Tibial nerve (tissue), 4 donors: ENCODE measurements at regions not wholly inside any gene's neighbourhood (a gene's known extent, or its start where the extent isn't known, plus 50 kb on each side); places are given as distances from the start of the nearest gene placed in this dataset.

Experiments used
- DNase-seq, 2 donors: peaks; one replicate each; pipeline ENCODE4 v3.0.0-alpha.2; 2019; ENCODE audit warnings: low spot score in 2 of 2
- H3K27ac ChIP-seq, 4 donors: fragments of 200-600 bp; sonication (generic) in 3 of 4; one replicate each; pipeline ENCODE4 v1.5.1; 2017 to 2019; ENCODE audit warnings: mild to moderate bottlenecking in 1 of 4
- H3K27me3 ChIP-seq, 2 donors: fragments of 200-600 bp; sonication (generic) in 1 of 2; one replicate each; pipeline versions ENCODE4 v1.5.1 to v1.6.0; 2017 to 2019
- H3K36me3 ChIP-seq, 3 donors: fragments of 200-600 bp; sonication (generic); one replicate each; pipeline ENCODE4 v1.5.1; 2018 to 2019
- H3K4me1 ChIP-seq, 4 donors: fragments of 200-600 bp; sonication (generic) in 3 of 4; one replicate each; pipeline ENCODE4 v1.5.1; 2017 to 2019
- H3K4me3 ChIP-seq, 4 donors: fragments of 200-600 bp; sonication (generic) in 3 of 4; one replicate each; pipeline ENCODE4 v1.5.1; 2017 to 2019; ENCODE audit warnings: mild to moderate bottlenecking in 1 of 4, moderate library complexity in 1 of 4
- H3K9me3 ChIP-seq, 4 donors: fragments of 200-600 bp; sonication (generic) in 3 of 4; one replicate each; pipeline ENCODE4 v1.5.1; 2017 to 2019
- EP300 ChIP-seq, 2 donors: sonication (generic); formaldehyde crosslinking; IDR thresholded peaks; one replicate each; pipeline ENCODE4 v1.6.1; 2017; ENCODE audit warnings: antibody characterized with exemption in 2 of 2, mild to moderate bottlenecking in 1 of 2
- POLR2A ChIP-seq, 2 donors: fragments of 450-650 bp; IDR thresholded peaks; one replicate each; pipeline ENCODE4 v1.6.1; 2017; ENCODE audit warnings: antibody characterized with exemption in 2 of 2, mild to moderate bottlenecking in 2 of 2, moderate library complexity in 2 of 2
- WGBS, 2 donors: methylation state at CpG; one replicate each; pipeline ENCODE4 v1.1.5; 2018; 5-methylcytosine and 5-hydroxymethylcytosine counted together
- TF ChIP-seq, protein P1 (sequence below), 5 experiments: fragments of 200-600 bp in 3 of 5; fragments of 450-650 bp in 2 of 5; sonication (generic) in 3 of 5; IDR thresholded peaks; one replicate each; pipeline ENCODE4 v1.5.1; 2016 to 2019; ENCODE audit warnings: antibody characterized with exemption in 5 of 5, mild to moderate bottlenecking in 3 of 5, moderate library complexity in 2 of 5

DNA sequence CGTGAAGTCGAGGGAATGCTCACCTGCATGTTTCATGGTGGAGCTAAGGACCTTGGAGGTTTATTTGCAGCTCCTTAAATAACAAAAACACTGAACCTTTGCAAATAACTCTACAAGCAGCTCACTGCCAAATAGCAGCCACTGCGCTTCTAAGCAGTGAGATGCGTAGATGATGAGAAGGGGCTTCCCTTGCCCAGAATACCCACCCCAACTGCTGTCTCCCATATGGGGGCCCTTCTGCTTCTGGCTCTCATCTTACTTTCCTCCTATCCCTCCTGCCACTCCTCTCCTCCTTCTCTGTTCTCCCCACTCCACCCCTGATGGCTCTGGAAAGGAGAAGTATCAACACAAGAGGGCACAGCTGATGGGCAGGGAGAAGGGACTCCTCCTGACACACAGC is 193.3 kb upstream of the SSTR4 start:
- 88 to 93% methylated on average over 4 of the region's 4 CpGs for WGBS, 2 donors
- DNase-seq: no peak

DNA sequence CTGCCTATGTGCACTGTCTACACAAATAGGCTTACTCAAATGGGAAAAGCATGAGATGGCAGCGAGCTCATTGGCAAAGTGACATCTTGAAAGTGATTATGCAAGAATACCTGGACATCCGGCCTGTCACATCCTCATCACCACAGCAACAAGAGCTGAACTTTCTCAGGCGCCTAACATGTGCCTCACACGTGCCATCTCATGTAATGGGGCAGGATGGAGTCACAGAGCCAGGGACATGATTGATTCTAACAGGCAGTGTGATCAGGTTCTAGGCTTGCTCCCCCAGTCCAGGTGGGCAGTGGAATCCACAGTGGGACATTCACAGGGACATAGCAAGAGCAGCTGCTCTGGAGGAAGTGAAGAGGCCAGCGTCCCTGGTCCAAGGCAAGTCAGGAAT is 192.3 kb upstream of the SSTR4 start:
- no peaks in the 10 kb centered on the region for H3K27me3 ChIP-seq
- H3K4me1 ChIP-seq: no peaks in the 10 kb centered on the region
- WGBS, 2 donors: 86 to 94% methylated on average over 5 of the region's 5 CpGs
- H3K9me3 ChIP-seq: peaks cover 0 to 1% (median 0%) of the 10 kb centered on the region in 4 donors
- no peaks in the 10 kb centered on the region for H3K36me3 ChIP-seq
- no peak for DNase-seq
- no peak overlapping the region for H3K4me3 ChIP-seq
- H3K27ac ChIP-seq: no peak overlapping the region
- TF ChIP-seq EP300 (IDR thresholded peaks at IDR 0.05): no peak
- no peak for TF ChIP-seq POLR2A (IDR thresholded peaks at IDR 0.05)
- TF ChIP-seq, protein P1, sequence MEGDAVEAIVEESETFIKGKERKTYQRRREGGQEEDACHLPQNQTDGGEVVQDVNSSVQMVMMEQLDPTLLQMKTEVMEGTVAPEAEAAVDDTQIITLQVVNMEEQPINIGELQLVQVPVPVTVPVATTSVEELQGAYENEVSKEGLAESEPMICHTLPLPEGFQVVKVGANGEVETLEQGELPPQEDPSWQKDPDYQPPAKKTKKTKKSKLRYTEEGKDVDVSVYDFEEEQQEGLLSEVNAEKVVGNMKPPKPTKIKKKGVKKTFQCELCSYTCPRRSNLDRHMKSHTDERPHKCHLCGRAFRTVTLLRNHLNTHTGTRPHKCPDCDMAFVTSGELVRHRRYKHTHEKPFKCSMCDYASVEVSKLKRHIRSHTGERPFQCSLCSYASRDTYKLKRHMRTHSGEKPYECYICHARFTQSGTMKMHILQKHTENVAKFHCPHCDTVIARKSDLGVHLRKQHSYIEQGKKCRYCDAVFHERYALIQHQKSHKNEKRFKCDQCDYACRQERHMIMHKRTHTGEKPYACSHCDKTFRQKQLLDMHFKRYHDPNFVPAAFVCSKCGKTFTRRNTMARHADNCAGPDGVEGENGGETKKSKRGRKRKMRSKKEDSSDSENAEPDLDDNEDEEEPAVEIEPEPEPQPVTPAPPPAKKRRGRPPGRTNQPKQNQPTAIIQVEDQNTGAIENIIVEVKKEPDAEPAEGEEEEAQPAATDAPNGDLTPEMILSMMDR (IDR thresholded peaks at IDR 0.05): no peak

More for the DNA sequence above, 193.3 kb upstream of the SSTR4 start:
- Histone ChIP-seq H3K4me1 (no peaks in the 10 kb centered on the region), H3K9me3 (no peaks in the 10 kb centered on the region), H3K27me3 (no peaks in the 10 kb centered on the region), H3K36me3 (no peaks in the 10 kb centered on the region), H3K27ac (no peak overlapping the region), H3K4me3 (no peak overlapping the region)
- TF ChIP-seq, protein P1 (IDR thresholded peaks at IDR 0.05): no peak
- TF ChIP-seq POLR2A (IDR thresholded peaks at IDR 0.05) (no peak), EP300 (IDR thresholded peaks at IDR 0.05) (no peak)

DNA sequence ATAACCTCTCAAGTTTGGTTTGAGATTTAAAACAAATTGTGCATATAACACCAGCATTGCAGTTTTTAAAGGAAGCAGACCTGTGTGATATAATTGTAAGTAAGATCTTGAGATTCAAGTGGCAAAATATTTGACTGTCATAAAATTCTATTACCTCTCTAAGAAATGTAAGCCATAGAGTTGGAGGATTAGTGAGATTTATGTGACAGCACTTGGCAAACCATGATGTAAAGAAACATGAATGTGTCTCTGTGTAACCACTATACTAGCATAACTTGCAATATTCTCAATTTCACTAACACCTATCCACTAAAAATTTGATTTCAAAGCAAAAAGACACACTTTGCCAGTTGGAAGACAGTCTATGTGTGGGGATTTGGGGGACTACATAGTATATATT is 190.2 kb upstream of the SSTR4 start:
- H3K4me1 ChIP-seq: no peaks in the 10 kb centered on the region
- TF ChIP-seq POLR2A (IDR thresholded peaks at IDR 0.05) (no peak), EP300 (IDR thresholded peaks at IDR 0.05) (no peak)
- TF ChIP-seq, protein P1 (IDR thresholded peaks at IDR 0.05): no peak
- no peak for DNase-seq
- no peak overlapping the region for H3K4me3 ChIP-seq
- H3K36me3 ChIP-seq: no peaks in the 10 kb centered on the region
- no peak overlapping the region for H3K27ac ChIP-seq
- peaks cover 0 to 7% (median 0%) of the 10 kb centered on the region in 4 donors for H3K9me3 ChIP-seq
- H3K27me3 ChIP-seq: no peaks in the 10 kb centered on the region

DNA sequence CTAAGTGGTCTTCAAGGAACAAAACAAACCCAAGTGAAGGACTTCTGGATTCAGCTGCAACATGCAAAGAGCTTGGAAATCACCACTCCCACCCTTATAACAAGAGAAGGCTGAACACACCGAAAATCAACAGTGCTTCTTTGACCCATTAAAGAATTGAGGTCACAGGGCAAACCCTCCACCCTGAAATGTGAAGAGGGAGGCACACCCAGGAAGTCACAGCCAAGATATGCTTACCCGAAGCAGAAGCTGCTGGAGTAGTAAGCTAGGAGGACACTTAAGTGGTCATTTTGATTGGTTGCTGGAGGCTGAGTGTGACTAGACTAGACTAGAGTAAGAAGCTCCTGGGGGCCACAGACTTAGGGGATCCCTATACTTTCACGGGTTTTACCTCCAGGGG is 188.2 kb upstream of the SSTR4 start:
- peaks cover 0 to 14% (median 0%) of the 10 kb centered on the region in 4 donors for H3K9me3 ChIP-seq
- TF ChIP-seq EP300 (IDR thresholded peaks at IDR 0.05): no peak
- TF ChIP-seq, protein P1 (IDR thresholded peaks at IDR 0.05): no peak
- no peak for TF ChIP-seq POLR2A (IDR thresholded peaks at IDR 0.05)
- no peak for DNase-seq
- H3K27ac ChIP-seq: no peak overlapping the region
- no peaks in the 10 kb centered on the region for H3K36me3 ChIP-seq
- no peak overlapping the region for H3K4me3 ChIP-seq
- H3K27me3 ChIP-seq: no peaks in the 10 kb centered on the region
- no peaks in the 10 kb centered on the region for H3K4me1 ChIP-seq
- WGBS, 2 donors: 41 to 52% methylated on average over 3 of the region's 3 CpGs

DNA sequence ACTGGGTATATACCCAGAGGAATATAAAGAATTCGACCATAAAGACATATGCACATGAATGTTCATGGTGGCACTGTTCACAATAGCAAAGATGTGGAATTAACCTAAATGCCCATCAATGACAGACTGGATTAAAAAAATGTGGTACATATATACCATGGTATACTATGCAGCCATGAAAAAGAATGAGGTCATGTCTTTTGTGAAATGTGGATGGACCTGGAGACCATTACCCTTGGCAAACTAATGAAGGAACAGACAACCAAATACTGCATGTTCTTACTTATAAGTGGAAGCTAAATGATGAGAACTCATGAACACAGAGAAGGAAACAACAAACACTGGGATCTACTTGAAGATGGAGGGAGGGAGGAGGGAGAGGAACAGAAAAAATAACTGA is 186.7 kb upstream of the SSTR4 start:
- no peaks in the 10 kb centered on the region for H3K4me1 ChIP-seq
- H3K4me3 ChIP-seq: no peak overlapping the region
- H3K9me3 ChIP-seq: peaks cover 0 to 20% (median 0%) of the 10 kb centered on the region in 4 donors
- no peaks in the 10 kb centered on the region for H3K36me3 ChIP-seq
- no peak for DNase-seq
- H3K27me3 ChIP-seq: no peaks in the 10 kb centered on the region
- H3K27ac ChIP-seq: no peak overlapping the region
- TF ChIP-seq, protein P1 (IDR thresholded peaks at IDR 0.05): no peak
- TF ChIP-seq EP300 (IDR thresholded peaks at IDR 0.05) (no peak), POLR2A (IDR thresholded peaks at IDR 0.05) (no peak)
- WGBS, 2 donors: 85 to 86% methylated on average over 1 of the region's 1 CpG
